Inferior parietal cortex (tissue), 1 donor: ENCODE measurements at regions not wholly inside any gene's neighbourhood (a gene's known extent, or its start where the extent isn't known, plus 50 kb on each side); places are given as distances from the start of the nearest gene placed in this dataset.

ENCODE experiments used
- DNase-seq: peaks from one replicate; pipeline ENCODE4 v3.0.0-alpha.2; 2016; ENCODE audit errors: extremely low spot score

GRCh38 chr4:11183356-11183740 is 245.3 kb downstream of the HS3ST1 start:
- DNase-seq: no peak

GRCh38 chr4:11182586-11183355 is 245.9 kb downstream of the HS3ST1 start:
- no peak for DNase-seq

GRCh38 chr4:11182031-11182430 is 246.7 kb downstream of the HS3ST1 start:
- no peak for DNase-seq

- no peak for DNase-seq
Measured at GRCh38 chr4:11179796-11180195, 248.9 kb downstream of the HS3ST1 start.

GRCh38 chr4:11178433-11178832 is 250.3 kb downstream of the HS3ST1 start:
- no peak for DNase-seq

- no peak for DNase-seq
Measured at GRCh38 chr4:11175374-11175773, 253.3 kb downstream of the HS3ST1 start.

GRCh38 chr4:11166606-11167005 is 262.1 kb downstream of the HS3ST1 start:
- DNase-seq: no peak

GRCh38 chr4:11166034-11166433 is 262.7 kb downstream of the HS3ST1 start:
- DNase-seq: no peak

- DNase-seq: no peak
Measured at GRCh38 chr4:11165052-11165451, 263.6 kb downstream of the HS3ST1 start.

GRCh38 chr4:11160288-11160687 is 268.4 kb downstream of the HS3ST1 start:
- DNase-seq: no peak

GRCh38 chr4:11158971-11159370 is 269.7 kb downstream of the HS3ST1 start:
- no peak for DNase-seq

GRCh38 chr4:11155208-11155867 is 273.4 kb downstream of the HS3ST1 start:
- DNase-seq: no peak

GRCh38 chr4:11153171-11153750 is 275.4 kb downstream of the HS3ST1 start:
- no peak for DNase-seq

- DNase-seq: no peak
Measured at GRCh38 chr4:11152684-11153083, 276.0 kb downstream of the HS3ST1 start.

- no peak for DNase-seq
Measured at GRCh38 chr4:11151500-11151899, 277.2 kb downstream of the HS3ST1 start.

GRCh38 chr4:11149612-11150259 is 279.0 kb downstream of the HS3ST1 start:
- no peak for DNase-seq

GRCh38 chr4:11139871-11140270 is 288.8 kb downstream of the HS3ST1 start:
- DNase-seq: no peak

GRCh38 chr4:11138964-11139363 is 289.7 kb downstream of the HS3ST1 start:
- no peak for DNase-seq

GRCh38 chr4:11134705-11135104 is 294.0 kb downstream of the HS3ST1 start:
- DNase-seq: no peak

- DNase-seq: no peak
Measured at GRCh38 chr4:11133868-11134267, 294.8 kb downstream of the HS3ST1 start.

GRCh38 chr4:11132478-11132877 is 296.2 kb downstream of the HS3ST1 start:
- no peak for DNase-seq

GRCh38 chr4:11131491-11131890 is 297.2 kb downstream of the HS3ST1 start:
- no peak for DNase-seq
